SK-N-SH (cell line): ENCODE measurements at regions not wholly inside any gene's neighbourhood (a gene's known extent, or its start where the extent isn't known, plus 50 kb on each side); places are given as distances from the start of the nearest gene placed in this dataset.

Experiments
- CTCF ChIA-PET: fragments of 300-600, 350-600 bp; formaldehyde crosslinking; extraction: SDS; loops from one replicate; lab custom pipeline; 2021; lab: Yijun Ruan, JAX
- POLR2A ChIA-PET: fragments of 350-600 bp; sonication (Branson Sonifier 250); formaldehyde crosslinking; extraction: SDS; loops from one replicate; lab custom pipeline; 2020; ENCODE audit warnings: antibody characterized with exemption, inconsistent platforms; lab: Yijun Ruan, JAX
- DNase-seq: peaks from one replicate; pipeline ENCODE4 v3.0.0; 2012
- H2AFZ ChIP-seq: fragments of 200-600 bp; sonication (generic); 2 replicates; pipeline ENCODE4 v1.8.1; 2016; ENCODE audit warnings: antibody characterized with exemption, mild to moderate bottlenecking, low read depth
- H3F3A ChIP-seq: fragments of 200-600 bp; sonication (generic); replicated peaks from 2 replicates; pipeline ENCODE3; 2016; ENCODE audit warnings: antibody characterized with exemption, mild to moderate bottlenecking; ENCODE audit not compliant: insufficient read depth
- H3K27ac ChIP-seq, 2 experiments: fragments of 200-500 bp in 1 of 2; fragments of 200-600 bp in 1 of 2; sonication (Bioruptor generic) in 1 of 2; sonication (generic), shearing (Covaris generic) in 1 of 2; 2 replicates each; pipeline versions ENCODE4 v1.5.1 to v1.6.1; 2014 to 2016; ENCODE audit warnings: low read depth in 2 of 2, inconsistent platforms in 1 of 2, low read length in 1 of 2, mild to moderate bottlenecking in 1 of 2, mixed read lengths in 1 of 2
- H3K27me3 ChIP-seq: fragments of 200-600 bp; sonication (generic), shearing (Covaris generic); 2 replicates; pipeline ENCODE4 v1.6.1; 2016; ENCODE audit warnings: mixed run types; ENCODE audit not compliant: insufficient read depth
- H3K36me3 ChIP-seq, 2 experiments: fragments of 200-500 bp in 1 of 2; fragments of 200-600 bp in 1 of 2; sonication (Bioruptor generic) in 1 of 2; sonication (generic) in 1 of 2; replicated peaks in 1 of 2; 2 replicates each; pipeline versions ENCODE3 to v1.5.1; 2014 to 2016; ENCODE audit warnings: low read length in 1 of 2, mild to moderate bottlenecking in 1 of 2; ENCODE audit not compliant: insufficient read depth in 2 of 2, control insufficient read depth in 1 of 2
- H3K4me1 ChIP-seq, 2 experiments: fragments of 200-500 bp in 1 of 2; fragments of 200-600 bp in 1 of 2; sonication (Bioruptor generic) in 1 of 2; sonication (generic), shearing (Covaris generic) in 1 of 2; 2 replicates each; pipeline versions ENCODE4 v1.5.1 to v1.6.1; 2014 to 2016; ENCODE audit warnings: low read depth in 1 of 2, low read length in 1 of 2, mixed run types in 1 of 2; ENCODE audit not compliant: insufficient read depth in 2 of 2, control insufficient read depth in 1 of 2
- H3K4me2 ChIP-seq: fragments of 200-600 bp; sonication (generic), shearing (Covaris generic); 2 replicates; pipeline ENCODE4 v1.6.1; 2017; ENCODE audit warnings: mixed run types
- H3K4me3 ChIP-seq, 2 experiments: fragments of 200-500 bp in 1 of 2; fragments of 200-600 bp in 1 of 2; sonication (Bioruptor generic) in 1 of 2; sonication (generic), shearing (Covaris generic) in 1 of 2; 2 replicates each; pipeline versions ENCODE4 v1.5.1 to v1.8.1; 2014 to 2016; ENCODE audit warnings: low read depth in 2 of 2, inconsistent platforms in 1 of 2, low read length in 1 of 2, mild to moderate bottlenecking in 1 of 2, mixed read lengths in 1 of 2, moderate library complexity in 1 of 2
- H3K79me2 ChIP-seq: fragments of 200-600 bp; sonication (generic); 2 replicates; pipeline ENCODE4 v1.8.1; 2017; ENCODE audit warnings: mild to moderate bottlenecking; ENCODE audit not compliant: insufficient read depth
- H3K9ac ChIP-seq: fragments of 200-600 bp; sonication (generic); 2 replicates; pipeline ENCODE4 v1.6.1; 2017; ENCODE audit warnings: mixed run types
- H3K9me2 ChIP-seq: fragments of 200-600 bp; sonication (generic); 2 replicates; pipeline ENCODE4 v1.6.1; 2017; ENCODE audit warnings: mixed run types
- H3K9me3 ChIP-seq: fragments of 200-600 bp; sonication (generic); 2 replicates; pipeline ENCODE4 v1.6.1; 2017; ENCODE audit warnings: mixed run types, mild to moderate bottlenecking, moderate library complexity
- H4K20me1 ChIP-seq: fragments of 200-600 bp; sonication (generic); 2 replicates; pipeline ENCODE4 v1.6.1; 2017; ENCODE audit warnings: mild to moderate bottlenecking, mixed run types; ENCODE audit not compliant: insufficient read depth
- CHD2 ChIP-seq: fragments of 150-350 bp; IDR thresholded peaks from 2 replicates; pipeline ENCODE4 v1.6.1; 2018; ENCODE audit warnings: low read length; ENCODE audit not compliant: partially characterized antibody
- EP300 ChIP-seq, 2 experiments: IDR thresholded peaks; 2 replicates each; pipeline versions ENCODE4 v1.4.0 to v1.6.1; 2012; ENCODE audit warnings: borderline replicate concordance in 1 of 2, low read depth in 1 of 2, low read length in 1 of 2
- FOSL2 ChIP-seq: IDR thresholded peaks from 2 replicates; pipeline ENCODE4 v1.4.0; 2012; ENCODE audit warnings: low read depth, mild to moderate bottlenecking, moderate library complexity, borderline replicate concordance
- FOXJ3 ChIP-seq: sonication (generic); formaldehyde crosslinking; IDR thresholded peaks from 2 replicates; pipeline ENCODE4 v1.5.1; 2020; ENCODE audit warnings: mild to moderate bottlenecking, missing genetic modification reagents
- FOXM1 ChIP-seq: IDR thresholded peaks from 2 replicates; pipeline ENCODE4 v1.4.0; 2012; ENCODE audit warnings: low read depth, mild to moderate bottlenecking
- GABPA ChIP-seq: IDR thresholded peaks from 2 replicates; pipeline ENCODE4 v1.4.0; 2012; ENCODE audit warnings: low read depth, mild to moderate bottlenecking
- GATA2 ChIP-seq: sonication (generic); formaldehyde crosslinking; IDR thresholded peaks from 2 replicates; pipeline ENCODE4 v1.5.0; 2020; ENCODE audit warnings: mild to moderate bottlenecking, missing genetic modification reagents
- JUND ChIP-seq: IDR thresholded peaks from 2 replicates; pipeline ENCODE4 v1.4.0; 2012
- MEF2A ChIP-seq: IDR thresholded peaks from 2 replicates; pipeline ENCODE4 v1.4.0; 2012; ENCODE audit warnings: low read depth, borderline replicate concordance
- NFIC ChIP-seq: IDR thresholded peaks from 2 replicates; pipeline ENCODE4 v1.4.0; 2012; ENCODE audit warnings: borderline replicate concordance
- RAD21 ChIP-seq: IDR thresholded peaks from 2 replicates; pipeline ENCODE4 v1.6.1; 2012; ENCODE audit warnings: mild to moderate bottlenecking, low read length
- RCOR1 ChIP-seq: fragments of 150-350 bp; IDR thresholded peaks from 2 replicates; pipeline ENCODE4 v1.6.1; 2017; ENCODE audit warnings: antibody characterized with exemption, low read length
- RXRA ChIP-seq: IDR thresholded peaks from 2 replicates; pipeline ENCODE4 v1.4.0; 2012; ENCODE audit warnings: low read depth, mild to moderate bottlenecking, borderline replicate concordance
- SIN3A ChIP-seq: IDR thresholded peaks from 2 replicates; pipeline ENCODE4 v1.6.1; 2012; ENCODE audit warnings: low read depth, mild to moderate bottlenecking, low read length, moderate library complexity, borderline replicate concordance
- SMC3 ChIP-seq: IDR thresholded peaks from 2 replicates; pipeline ENCODE4 v1.6.1; 2012; ENCODE audit warnings: low read depth, low read length, improper control_type of control experiment
- TAF1 ChIP-seq: IDR thresholded peaks from 2 replicates; pipeline ENCODE4 v1.6.1; 2012; ENCODE audit warnings: low read depth, mild to moderate bottlenecking, low read length, moderate library complexity, borderline replicate concordance
- USF1 ChIP-seq: IDR thresholded peaks from 2 replicates; pipeline ENCODE4 v1.4.0; 2012; ENCODE audit warnings: low read depth, borderline replicate concordance
- WGBS: methylation state at CpG from one replicate; pipeline ENCODE4 v1.1.6; 2017; ENCODE audit warnings: low lambda C conversion rate; 5-methylcytosine and 5-hydroxymethylcytosine counted together
- TF ChIP-seq, protein P1 (sequence below): fragments of 150-350 bp; IDR thresholded peaks from 2 replicates; pipeline ENCODE4 v1.6.1; 2016; ENCODE audit warnings: mild to moderate bottlenecking, low read depth, low read length
- TF ChIP-seq, protein P2 (sequence below): IDR thresholded peaks from 2 replicates; pipeline ENCODE4 v1.4.0; 2012; ENCODE audit warnings: low read depth, borderline replicate concordance
- TF ChIP-seq, protein P3 (sequence below): IDR thresholded peaks from 2 replicates; pipeline ENCODE4 v1.6.1; 2012; ENCODE audit warnings: mild to moderate bottlenecking, low read depth, low read length, moderate library complexity

DNA sequence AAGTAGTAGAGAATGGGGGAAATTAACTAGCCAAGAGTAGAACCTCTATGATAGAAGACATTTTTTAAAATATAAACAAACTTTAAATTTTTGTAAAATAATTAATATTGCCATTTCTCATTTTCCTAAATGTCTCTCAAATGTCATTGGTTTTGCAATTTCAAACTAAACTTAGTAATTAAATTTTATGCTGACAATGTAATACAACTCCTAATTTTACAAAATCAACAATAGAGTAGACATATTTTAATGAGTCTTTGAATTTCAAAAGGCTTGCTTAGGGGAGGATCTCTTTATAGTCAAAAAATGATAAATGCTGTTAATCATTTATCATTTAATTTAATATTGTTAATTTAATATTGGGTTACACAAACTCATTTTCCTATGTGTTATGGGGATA, 81.8 kb downstream of the ZWINT start:
- CTCF ChIA-PET = no interaction called here
- Histone ChIP-seq H3K9ac (no peak overlapping the region), H3K27me3 (no peaks in the 10 kb centered on the region), H3K9me2 (no peaks in the 10 kb centered on the region), H3K4me3 (no peak overlapping the region), H3K79me2 (no peaks in the 10 kb centered on the region), H3F3A (no peaks in the 10 kb centered on the region), H3K36me3 (no peaks in the 10 kb centered on the region), H3K9me3 (no peaks in the 10 kb centered on the region), H3K4me2 (no peak overlapping the region), H3K4me1 (no peaks in the 10 kb centered on the region), H4K20me1 (no peaks in the 10 kb centered on the region), H2AFZ (no peak overlapping the region), H3K27ac (no peak overlapping the region)
- DNase-seq = no peak
- TF ChIP-seq GABPA (no peak), SMC3 (no peak), FOXM1 (no peak), USF1 (no peak), CHD2 (no peak), RXRA (no peak), SIN3A (no peak), RAD21 (no peak), GATA2 (CRISPR knock-in tag) (no peak), MEF2A (no peak)
- TF ChIP-seq, protein P1, sequence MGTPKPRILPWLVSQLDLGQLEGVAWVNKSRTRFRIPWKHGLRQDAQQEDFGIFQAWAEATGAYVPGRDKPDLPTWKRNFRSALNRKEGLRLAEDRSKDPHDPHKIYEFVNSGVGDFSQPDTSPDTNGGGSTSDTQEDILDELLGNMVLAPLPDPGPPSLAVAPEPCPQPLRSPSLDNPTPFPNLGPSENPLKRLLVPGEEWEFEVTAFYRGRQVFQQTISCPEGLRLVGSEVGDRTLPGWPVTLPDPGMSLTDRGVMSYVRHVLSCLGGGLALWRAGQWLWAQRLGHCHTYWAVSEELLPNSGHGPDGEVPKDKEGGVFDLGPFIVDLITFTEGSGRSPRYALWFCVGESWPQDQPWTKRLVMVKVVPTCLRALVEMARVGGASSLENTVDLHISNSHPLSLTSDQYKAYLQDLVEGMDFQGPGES = no peak
- TF ChIP-seq, protein P2, sequence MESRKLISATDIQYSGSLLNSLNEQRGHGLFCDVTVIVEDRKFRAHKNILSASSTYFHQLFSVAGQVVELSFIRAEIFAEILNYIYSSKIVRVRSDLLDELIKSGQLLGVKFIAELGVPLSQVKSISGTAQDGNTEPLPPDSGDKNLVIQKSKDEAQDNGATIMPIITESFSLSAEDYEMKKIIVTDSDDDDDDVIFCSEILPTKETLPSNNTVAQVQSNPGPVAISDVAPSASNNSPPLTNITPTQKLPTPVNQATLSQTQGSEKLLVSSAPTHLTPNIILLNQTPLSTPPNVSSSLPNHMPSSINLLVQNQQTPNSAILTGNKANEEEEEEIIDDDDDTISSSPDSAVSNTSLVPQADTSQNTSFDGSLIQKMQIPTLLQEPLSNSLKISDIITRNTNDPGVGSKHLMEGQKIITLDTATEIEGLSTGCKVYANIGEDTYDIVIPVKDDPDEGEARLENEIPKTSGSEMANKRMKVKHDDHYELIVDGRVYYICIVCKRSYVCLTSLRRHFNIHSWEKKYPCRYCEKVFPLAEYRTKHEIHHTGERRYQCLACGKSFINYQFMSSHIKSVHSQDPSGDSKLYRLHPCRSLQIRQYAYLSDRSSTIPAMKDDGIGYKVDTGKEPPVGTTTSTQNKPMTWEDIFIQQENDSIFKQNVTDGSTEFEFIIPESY = no peak
- POLR2A ChIA-PET = no interaction called here

DNA sequence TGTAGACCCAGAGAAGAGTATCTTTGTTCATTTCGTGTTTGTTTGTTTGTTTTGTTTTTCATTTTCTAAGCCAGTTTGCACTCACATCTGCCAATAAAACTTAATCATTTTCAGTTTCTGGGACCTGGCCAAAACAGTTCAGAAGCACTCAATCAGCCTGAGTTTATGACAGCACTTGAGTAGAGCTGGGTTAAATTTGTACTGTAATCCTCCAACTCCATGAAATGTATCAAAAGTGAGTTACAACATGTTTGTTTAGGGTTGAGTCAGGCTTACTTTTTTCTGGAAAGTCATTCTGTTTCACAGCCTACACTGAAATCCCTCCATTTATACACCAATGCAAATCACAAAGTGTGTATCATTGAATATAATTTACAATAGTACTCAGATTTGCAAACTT, 91.9 kb downstream of the ZWINT start:
- CTCF ChIA-PET = no interaction called here
- H3K4me3 ChIP-seq = no peak overlapping the region
- H3K9me3 ChIP-seq = no peaks in the 10 kb centered on the region
- H2AFZ ChIP-seq = no peak overlapping the region
- H3F3A ChIP-seq = no peaks in the 10 kb centered on the region
- H3K27me3 ChIP-seq = no peaks in the 10 kb centered on the region
- no peaks in the 10 kb centered on the region for H3K36me3 ChIP-seq
- DNase-seq = peak; percentile 1
- WGBS = 0% methylated on average over 1 of the region's 1 CpG
- no peaks in the 10 kb centered on the region for H3K4me1 ChIP-seq
- H3K27ac ChIP-seq = no peak overlapping the region
- H3K9me2 ChIP-seq = no peaks in the 10 kb centered on the region; the same call in 1 of the 2 replicates
- no peaks in the 10 kb centered on the region for H3K79me2 ChIP-seq
- H3K9ac ChIP-seq = no peak overlapping the region
- H4K20me1 ChIP-seq = no peaks in the 10 kb centered on the region
- no peak overlapping the region for H3K4me2 ChIP-seq
- POLR2A ChIA-PET = no interaction called here
- TF ChIP-seq TAF1 = no peak
- TF ChIP-seq NFIC = no peak
- TF ChIP-seq RAD21 = no peak
- no peak for TF ChIP-seq FOXJ3
- TF ChIP-seq RCOR1 = no peak
- no peak for TF ChIP-seq SMC3
- TF ChIP-seq, protein P3, sequence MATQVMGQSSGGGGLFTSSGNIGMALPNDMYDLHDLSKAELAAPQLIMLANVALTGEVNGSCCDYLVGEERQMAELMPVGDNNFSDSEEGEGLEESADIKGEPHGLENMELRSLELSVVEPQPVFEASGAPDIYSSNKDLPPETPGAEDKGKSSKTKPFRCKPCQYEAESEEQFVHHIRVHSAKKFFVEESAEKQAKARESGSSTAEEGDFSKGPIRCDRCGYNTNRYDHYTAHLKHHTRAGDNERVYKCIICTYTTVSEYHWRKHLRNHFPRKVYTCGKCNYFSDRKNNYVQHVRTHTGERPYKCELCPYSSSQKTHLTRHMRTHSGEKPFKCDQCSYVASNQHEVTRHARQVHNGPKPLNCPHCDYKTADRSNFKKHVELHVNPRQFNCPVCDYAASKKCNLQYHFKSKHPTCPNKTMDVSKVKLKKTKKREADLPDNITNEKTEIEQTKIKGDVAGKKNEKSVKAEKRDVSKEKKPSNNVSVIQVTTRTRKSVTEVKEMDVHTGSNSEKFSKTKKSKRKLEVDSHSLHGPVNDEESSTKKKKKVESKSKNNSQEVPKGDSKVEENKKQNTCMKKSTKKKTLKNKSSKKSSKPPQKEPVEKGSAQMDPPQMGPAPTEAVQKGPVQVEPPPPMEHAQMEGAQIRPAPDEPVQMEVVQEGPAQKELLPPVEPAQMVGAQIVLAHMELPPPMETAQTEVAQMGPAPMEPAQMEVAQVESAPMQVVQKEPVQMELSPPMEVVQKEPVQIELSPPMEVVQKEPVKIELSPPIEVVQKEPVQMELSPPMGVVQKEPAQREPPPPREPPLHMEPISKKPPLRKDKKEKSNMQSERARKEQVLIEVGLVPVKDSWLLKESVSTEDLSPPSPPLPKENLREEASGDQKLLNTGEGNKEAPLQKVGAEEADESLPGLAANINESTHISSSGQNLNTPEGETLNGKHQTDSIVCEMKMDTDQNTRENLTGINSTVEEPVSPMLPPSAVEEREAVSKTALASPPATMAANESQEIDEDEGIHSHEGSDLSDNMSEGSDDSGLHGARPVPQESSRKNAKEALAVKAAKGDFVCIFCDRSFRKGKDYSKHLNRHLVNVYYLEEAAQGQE = no peak
- TF ChIP-seq, protein P1 = no peak
- TF ChIP-seq GABPA = no peak
- TF ChIP-seq JUND = no peak
- TF ChIP-seq SIN3A = no peak
- no peak for TF ChIP-seq EP300 (IDR thresholded peaks at IDR 0.05; ENCODE audit: borderline replicate concordance in 1 of 2, low read depth in 1 of 2, low read length in 1 of 2)
- TF ChIP-seq FOSL2 = no peak
